ENCODE measurements at regions not wholly inside any gene's neighbourhood (a gene's known extent, or its start where the extent isn't known, plus 50 kb on each side); places are given as distances from the start of the nearest gene placed in this dataset.

DNA sequence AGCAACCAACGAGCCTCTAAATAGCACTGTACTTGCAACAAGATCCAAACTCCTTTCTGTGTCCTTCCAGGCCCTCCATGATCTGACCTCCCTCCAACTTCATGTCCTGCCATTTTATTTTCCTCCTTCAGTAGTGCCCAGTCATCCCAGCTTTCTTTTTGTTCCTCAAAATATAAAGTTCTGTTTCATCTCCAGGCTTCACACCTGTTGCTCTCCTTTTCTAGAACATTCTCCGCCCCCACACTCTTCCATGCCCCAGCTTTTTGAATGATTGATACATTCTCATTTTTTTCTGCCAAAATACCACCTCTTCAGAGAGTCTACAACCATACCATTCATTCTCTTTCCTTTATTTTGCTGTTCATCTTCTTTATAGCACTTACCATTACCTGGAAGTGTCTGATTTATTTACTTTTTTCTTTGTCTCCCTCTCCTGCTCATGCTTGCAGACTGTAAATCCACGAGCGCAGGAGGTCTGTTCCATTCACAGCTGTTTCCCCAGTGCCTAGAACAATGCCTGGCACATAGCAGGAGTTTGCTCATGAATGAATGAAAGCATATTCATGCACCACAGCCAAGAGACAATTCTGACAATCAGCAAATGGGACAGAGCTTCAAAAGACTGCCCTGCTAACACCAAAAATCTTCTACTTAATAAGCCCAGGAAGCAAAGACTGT lies 296.4 kb downstream of the RPAP3 start:
- Mint-ChIP-seq H3K4me3 (no peak overlapping the region), H3K27ac (no peak overlapping the region), H3K27me3 (ENCODE audit: insufficient read depth) (no peaks in the 10 kb centered on the region), H3K36me3 (ENCODE audit: low read depth) (no peaks in the 10 kb centered on the region), H3K9me3 (peaks cover 2% of the 10 kb centered on the region), H3K4me1 (no peaks in the 10 kb centered on the region)
- Histone ChIP-seq H3K4me3 (ENCODE audit: low read length) (no peak overlapping the region), H3K9me3 (ENCODE audit: control insufficient read depth, low read length) (no peaks in the 10 kb centered on the region), H3K36me3 (ENCODE audit: control insufficient read depth, insufficient read depth, low read length) (no peaks in the 10 kb centered on the region), H3K27ac (ENCODE audit: low read depth, low read length) (no peak overlapping the region), H3K4me1 (ENCODE audit: control insufficient read depth, insufficient read depth, low read length) (no peaks in the 10 kb centered on the region), H3K27me3 (ENCODE audit: control insufficient read depth, insufficient read depth, low read length, poor library complexity, severe bottlenecking) (no peaks in the 10 kb centered on the region), H3K9ac (ENCODE audit: extremely low read depth, low read length, poor library complexity, severe bottlenecking) (no peak overlapping the region)
- TF ChIP-seq, protein P1, sequence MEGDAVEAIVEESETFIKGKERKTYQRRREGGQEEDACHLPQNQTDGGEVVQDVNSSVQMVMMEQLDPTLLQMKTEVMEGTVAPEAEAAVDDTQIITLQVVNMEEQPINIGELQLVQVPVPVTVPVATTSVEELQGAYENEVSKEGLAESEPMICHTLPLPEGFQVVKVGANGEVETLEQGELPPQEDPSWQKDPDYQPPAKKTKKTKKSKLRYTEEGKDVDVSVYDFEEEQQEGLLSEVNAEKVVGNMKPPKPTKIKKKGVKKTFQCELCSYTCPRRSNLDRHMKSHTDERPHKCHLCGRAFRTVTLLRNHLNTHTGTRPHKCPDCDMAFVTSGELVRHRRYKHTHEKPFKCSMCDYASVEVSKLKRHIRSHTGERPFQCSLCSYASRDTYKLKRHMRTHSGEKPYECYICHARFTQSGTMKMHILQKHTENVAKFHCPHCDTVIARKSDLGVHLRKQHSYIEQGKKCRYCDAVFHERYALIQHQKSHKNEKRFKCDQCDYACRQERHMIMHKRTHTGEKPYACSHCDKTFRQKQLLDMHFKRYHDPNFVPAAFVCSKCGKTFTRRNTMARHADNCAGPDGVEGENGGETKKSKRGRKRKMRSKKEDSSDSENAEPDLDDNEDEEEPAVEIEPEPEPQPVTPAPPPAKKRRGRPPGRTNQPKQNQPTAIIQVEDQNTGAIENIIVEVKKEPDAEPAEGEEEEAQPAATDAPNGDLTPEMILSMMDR (conservative IDR thresholded peaks at IDR 0.05), result no peak
- WGBS, 2 experiments (ENCODE audit: insufficient coverage in 1 of 2, insufficient read length in 1 of 2), result 83 to 94% methylated on average over 3 to 4 of the region's 4 CpGs
- no peak for DNase-seq

DNA sequence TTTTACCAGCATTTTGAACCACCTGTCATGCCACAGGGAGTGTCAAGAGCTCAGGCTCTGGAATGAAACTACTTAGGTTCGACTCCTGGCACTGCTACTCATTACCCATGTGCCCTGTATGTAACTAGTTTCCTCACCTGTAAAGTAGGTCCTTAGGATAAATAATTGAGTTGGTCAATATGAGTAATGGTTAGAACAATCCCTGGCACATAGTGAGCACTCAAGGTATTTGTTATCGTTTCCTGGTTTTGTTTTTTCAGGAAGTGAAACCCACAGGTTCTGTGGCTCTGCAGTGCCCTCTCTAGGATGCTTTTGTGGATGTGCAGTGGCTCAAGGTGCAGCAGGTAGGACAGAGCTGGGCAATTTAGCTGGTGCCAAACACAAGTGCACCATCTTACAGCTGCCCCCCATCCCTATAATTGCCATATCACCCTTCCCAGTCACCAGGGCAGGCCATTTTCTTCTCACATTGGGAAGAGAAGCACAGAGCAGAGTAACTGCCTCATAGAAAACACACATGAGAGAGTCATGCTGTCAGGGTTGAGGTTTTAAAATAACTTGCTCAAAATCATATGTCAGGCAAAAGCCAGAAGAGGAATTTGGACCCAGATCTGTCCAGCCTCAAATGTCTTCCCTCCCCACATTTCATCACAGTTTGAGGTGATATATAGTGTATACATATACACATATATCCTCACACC lies 297.5 kb downstream of the RPAP3 start:
- no peak overlapping the region for H3K27ac ChIP-seq (ENCODE audit: low read depth, low read length)
- H3K36me3 Mint-ChIP-seq (ENCODE audit: low read depth), result no peaks in the 10 kb centered on the region
- DNase-seq, result peak; percentile 83
- no peaks in the 10 kb centered on the region for H3K4me1 Mint-ChIP-seq
- peaks cover 2% of the 10 kb centered on the region for H3K9me3 Mint-ChIP-seq
- TF ChIP-seq, protein P1 (conservative IDR thresholded peaks at IDR 0.05), result peak; percentile 79
- H3K9me3 ChIP-seq (ENCODE audit: control insufficient read depth, low read length), result no peaks in the 10 kb centered on the region
- no peak overlapping the region for H3K9ac ChIP-seq (ENCODE audit: extremely low read depth, low read length, poor library complexity, severe bottlenecking)
- no peaks in the 10 kb centered on the region for H3K36me3 ChIP-seq (ENCODE audit: control insufficient read depth, insufficient read depth, low read length)
- no peak overlapping the region for H3K4me3 Mint-ChIP-seq
- H3K4me3 ChIP-seq (ENCODE audit: low read length), result no peak overlapping the region
- H3K4me1 ChIP-seq (ENCODE audit: control insufficient read depth, insufficient read depth, low read length), result no peaks in the 10 kb centered on the region
- H3K27me3 Mint-ChIP-seq (ENCODE audit: insufficient read depth), result no peaks in the 10 kb centered on the region
- no peaks in the 10 kb centered on the region for H3K27me3 ChIP-seq (ENCODE audit: control insufficient read depth, insufficient read depth, low read length, poor library complexity, severe bottlenecking)
- whole genome bisulfite sequencing, 2 experiments (ENCODE audit: insufficient coverage in 1 of 2, insufficient read length in 1 of 2), result 70 to 80% methylated on average over 2 of the region's 2 CpGs
- H3K27ac Mint-ChIP-seq, result no peak overlapping the region

DNA sequence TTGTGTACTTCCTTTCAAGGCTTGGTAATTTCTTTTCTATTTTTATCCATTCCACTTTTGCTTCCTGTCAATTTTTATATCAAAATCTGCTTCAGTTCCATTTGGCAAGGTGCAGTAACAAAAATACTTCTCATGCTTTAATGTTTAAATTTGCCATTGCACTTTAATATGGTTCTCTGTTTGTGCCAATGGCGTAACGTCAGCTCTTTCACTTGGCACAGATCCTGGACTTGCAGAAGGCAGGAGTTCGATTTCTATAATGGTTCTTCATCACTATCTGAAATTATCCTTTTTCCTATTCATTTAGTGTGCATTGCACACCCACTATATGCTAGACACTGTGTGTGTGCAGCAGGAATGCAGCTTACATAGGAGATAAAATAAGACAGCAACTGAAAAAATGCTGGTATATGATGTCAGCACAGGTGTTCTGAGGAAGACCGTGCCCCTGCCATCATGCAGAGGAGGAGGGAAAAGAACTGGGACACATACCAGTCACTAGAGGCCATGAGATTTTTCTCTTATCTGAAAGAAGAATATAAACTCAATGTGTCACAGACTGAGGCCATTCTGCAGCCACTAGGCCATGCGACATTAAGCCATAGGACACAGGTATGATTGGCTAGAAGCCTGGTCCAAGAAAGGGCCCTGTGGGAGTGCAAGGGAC lies 298.2 kb downstream of the RPAP3 start:
- Histone ChIP-seq H3K9me3 (ENCODE audit: control insufficient read depth, low read length) (no peaks in the 10 kb centered on the region), H3K27ac (ENCODE audit: low read depth, low read length) (no peak overlapping the region), H3K4me1 (ENCODE audit: control insufficient read depth, insufficient read depth, low read length) (no peaks in the 10 kb centered on the region), H3K36me3 (ENCODE audit: control insufficient read depth, insufficient read depth, low read length) (no peaks in the 10 kb centered on the region), H3K27me3 (ENCODE audit: control insufficient read depth, insufficient read depth, low read length, poor library complexity, severe bottlenecking) (no peaks in the 10 kb centered on the region), H3K4me3 (ENCODE audit: low read length) (no peak overlapping the region), H3K9ac (ENCODE audit: extremely low read depth, low read length, poor library complexity, severe bottlenecking) (no peak overlapping the region)
- TF ChIP-seq, protein P1 (conservative IDR thresholded peaks at IDR 0.05), result no peak
- Mint-ChIP-seq H3K27me3 (ENCODE audit: insufficient read depth) (peaks cover 2% of the 10 kb centered on the region), H3K4me1 (no peaks in the 10 kb centered on the region), H3K9me3 (peaks cover 2% of the 10 kb centered on the region), H3K27ac (no peak overlapping the region), H3K4me3 (no peak overlapping the region), H3K36me3 (ENCODE audit: low read depth) (no peaks in the 10 kb centered on the region)
- 91 to 96% methylated on average over 4 to 5 of the region's 5 CpGs for WGBS, 2 experiments (ENCODE audit: insufficient coverage in 1 of 2, insufficient read length in 1 of 2)
- DNase-seq, result no peak

Measured in endodermal cell (in vitro differentiated cells).